Peyer's patch (tissue), 4 donors: ENCODE measurements at regions not wholly inside any gene's neighbourhood (a gene's known extent, or its start where the extent isn't known, plus 50 kb on each side); places are given as distances from the start of the nearest gene placed in this dataset.

ENCODE experiments used
- POLR2A ChIP-seq, 2 donors: fragments of 450-650 bp; IDR thresholded peaks; one replicate each; pipeline ENCODE4 v1.5.1; 2017; ENCODE audit warnings: antibody characterized with exemption in 2 of 2, mild to moderate bottlenecking in 2 of 2, moderate library complexity in 2 of 2
- TF ChIP-seq, protein P1 (sequence below), 6 experiments: fragments of 450-650 bp in 4 of 6; fragments of 200-600 bp in 2 of 6; sonication (generic) in 1 of 6; IDR thresholded peaks; one replicate each; pipeline ENCODE4 v1.5.1; 2017 to 2019; ENCODE audit warnings: antibody characterized with exemption in 6 of 6, mild to moderate bottlenecking in 3 of 6, moderate library complexity in 1 of 6

DNA sequence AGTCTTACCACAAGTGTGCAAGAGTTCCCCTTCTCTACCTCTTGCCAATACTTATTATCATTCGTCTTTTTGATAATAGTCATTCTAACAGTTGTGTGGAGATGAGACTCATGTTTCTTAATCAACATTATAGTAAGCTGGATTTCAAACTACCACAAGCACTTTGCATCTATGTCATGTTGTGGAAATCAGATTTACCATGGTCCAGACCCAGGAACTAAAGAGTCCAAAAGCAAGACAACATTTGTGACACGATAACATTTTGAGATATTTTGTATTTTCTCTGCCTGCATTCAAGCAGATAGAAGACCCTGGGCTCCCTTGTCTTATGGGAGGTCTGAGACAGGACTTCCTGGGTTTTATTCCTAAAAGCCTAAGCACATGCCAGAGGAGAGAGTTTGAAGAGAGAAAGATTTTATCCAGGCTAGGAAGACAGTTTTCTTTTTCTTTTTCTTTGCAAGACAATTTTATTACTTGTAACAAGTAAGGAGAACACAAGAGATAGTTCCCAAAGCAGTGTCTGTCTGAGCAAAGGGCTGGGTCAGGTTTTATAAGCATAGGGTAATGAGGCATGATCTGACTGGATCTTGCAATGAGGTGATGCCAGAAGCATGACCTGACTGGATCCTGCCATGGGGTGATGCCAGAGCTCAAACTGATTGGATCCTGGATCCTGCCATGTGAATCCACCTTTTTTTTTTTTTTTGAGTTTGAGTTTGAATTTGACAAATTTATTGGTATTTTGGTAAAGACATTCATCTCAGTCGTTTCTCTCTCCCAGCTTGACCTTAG, 180.5 kb upstream of the HMGA2 start:
- TF ChIP-seq, protein P1, sequence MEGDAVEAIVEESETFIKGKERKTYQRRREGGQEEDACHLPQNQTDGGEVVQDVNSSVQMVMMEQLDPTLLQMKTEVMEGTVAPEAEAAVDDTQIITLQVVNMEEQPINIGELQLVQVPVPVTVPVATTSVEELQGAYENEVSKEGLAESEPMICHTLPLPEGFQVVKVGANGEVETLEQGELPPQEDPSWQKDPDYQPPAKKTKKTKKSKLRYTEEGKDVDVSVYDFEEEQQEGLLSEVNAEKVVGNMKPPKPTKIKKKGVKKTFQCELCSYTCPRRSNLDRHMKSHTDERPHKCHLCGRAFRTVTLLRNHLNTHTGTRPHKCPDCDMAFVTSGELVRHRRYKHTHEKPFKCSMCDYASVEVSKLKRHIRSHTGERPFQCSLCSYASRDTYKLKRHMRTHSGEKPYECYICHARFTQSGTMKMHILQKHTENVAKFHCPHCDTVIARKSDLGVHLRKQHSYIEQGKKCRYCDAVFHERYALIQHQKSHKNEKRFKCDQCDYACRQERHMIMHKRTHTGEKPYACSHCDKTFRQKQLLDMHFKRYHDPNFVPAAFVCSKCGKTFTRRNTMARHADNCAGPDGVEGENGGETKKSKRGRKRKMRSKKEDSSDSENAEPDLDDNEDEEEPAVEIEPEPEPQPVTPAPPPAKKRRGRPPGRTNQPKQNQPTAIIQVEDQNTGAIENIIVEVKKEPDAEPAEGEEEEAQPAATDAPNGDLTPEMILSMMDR (IDR thresholded peaks at IDR 0.05) = no peak
- no peak for TF ChIP-seq POLR2A (IDR thresholded peaks at IDR 0.05)
